ENCODE measurements at regions not wholly inside any gene's neighbourhood (a gene's known extent, or its start where the extent isn't known, plus 50 kb on each side); places are given as distances from the start of the nearest gene placed in this dataset.

- TF ChIP-seq RCOR1 (conservative IDR thresholded peaks at IDR 0.05; ENCODE audit: low read depth, low read length) (no peak), MTA2 (IDR thresholded peaks at IDR 0.05; ENCODE audit: low read depth) (no peak), NFXL1 (IDR thresholded peaks at IDR 0.05; ENCODE audit: borderline replicate concordance) (no peak)
These were observed 505.3 kb downstream of the TLE4 start (continued) for GRCh38 chr9:80077059-80077458.

- no peak overlapping the region for H3K27ac ChIP-seq (ENCODE audit: control insufficient read depth, insufficient read depth)
- intact Hi-C loops (cut with micrococcal nuclease; ENCODE audit: unreplicated experiment) (no loop called here), in situ Hi-C loops (cut with MboI) (no loop called here)
- H3K4me2 ChIP-seq (ENCODE audit: control insufficient read depth, insufficient read depth), result no peak overlapping the region
- WGBS (ENCODE audit: insufficient coverage, insufficient replicate concordance, low lambda C conversion rate, missing lambda C conversion rate), result 30% methylated on average over 4 of the region's 4 CpGs
- no peak overlapping the region for H3K4me3 ChIP-seq
- ChIA-PET CTCF (no interaction called here), POLR2A (no interaction called here), SMC1A (ENCODE audit: uncharacterized antibody, unreplicated experiment) (no interaction called here), RAD21 (ENCODE audit: unreplicated experiment) (no interaction called here)
- H3K9ac ChIP-seq (ENCODE audit: control insufficient read depth, insufficient read depth, low read length), result no peak overlapping the region
- no peaks in the 10 kb centered on the region for H4K20me1 ChIP-seq (ENCODE audit: control insufficient read depth, insufficient read depth)
- H3K79me2 ChIP-seq (ENCODE audit: control insufficient read depth, insufficient read depth, low read length), result no peaks in the 10 kb centered on the region
- no peak for ATAC-seq
- no TSS peak for BruUV-seq (replicated peaks)
- no peak for DNase-seq (ENCODE audit: low read depth, low spot score)
- H3K4me1 ChIP-seq (ENCODE audit: control insufficient read depth, insufficient read depth, low read length), result no peaks in the 10 kb centered on the region
- H3K36me3 ChIP-seq (ENCODE audit: control insufficient read depth in 2 of 2, insufficient read depth in 2 of 2, low read length in 1 of 2), result no peaks in the 10 kb centered on the region
- no peak overlapping the region for H2AFZ ChIP-seq (ENCODE audit: control insufficient read depth, low read depth, low read length)
- H3K9me3 ChIP-seq (replicated peaks; ENCODE audit: control insufficient read depth, insufficient read depth, low read length), result no peaks in the 10 kb centered on the region
- no peaks in the 10 kb centered on the region for H3K27me3 ChIP-seq (replicated peaks in 1 of 2; ENCODE audit: control insufficient read depth in 2 of 2, insufficient read depth in 2 of 2, low read length in 1 of 2)
- FAIRE-seq, result no peak
- no peak for TF ChIP-seq PML (IDR thresholded peaks at IDR 0.05; ENCODE audit: low read length)
- no peak for TF ChIP-seq SP1 (IDR thresholded peaks at IDR 0.05; ENCODE audit: low read depth, low read length)
- TF ChIP-seq GABPA (IDR thresholded peaks at IDR 0.05; ENCODE audit: low read depth), result no peak
- no peak for TF ChIP-seq USF1 (IDR thresholded peaks at IDR 0.05; ENCODE audit: borderline replicate concordance, extremely low read length, insufficient read depth, low read depth, low read length)
- TF ChIP-seq PKNOX1 (IDR thresholded peaks at IDR 0.05), result no peak
- TF ChIP-seq HSF1 (IDR thresholded peaks at IDR 0.05; ENCODE audit: low read depth, low read length), result no peak
- no peak for TF ChIP-seq NR2C2 (IDR thresholded peaks at IDR 0.05; ENCODE audit: borderline replicate concordance, control insufficient read depth, insufficient read length, low read depth)
- TF ChIP-seq NKRF (conservative IDR thresholded peaks at IDR 0.05), result no peak
- no peak for TF ChIP-seq CHD1 (IDR thresholded peaks at IDR 0.05; ENCODE audit: low read depth, low read length)
- no peak for TF ChIP-seq DPF2 (IDR thresholded peaks at IDR 0.05)
- no peak for TF ChIP-seq SKIL (IDR thresholded peaks at IDR 0.05; ENCODE audit: low read depth, poor library complexity, severe bottlenecking)
- TF ChIP-seq EED (IDR thresholded peaks at IDR 0.05; ENCODE audit: low read depth), result no peak
- TF ChIP-seq SUZ12 (IDR thresholded peaks at IDR 0.05; ENCODE audit: unreplicated experiment), result no peak
- TF ChIP-seq JUNB (IDR thresholded peaks at IDR 0.05), result no peak
These were observed 504.4 kb downstream of the TLE4 start for GRCh38 chr9:80076162-80076561.

Data from GM12878 (cell line).